RWPE1 (cell line): ENCODE measurements at regions not wholly inside any gene's neighbourhood (a gene's known extent, or its start where the extent isn't known, plus 50 kb on each side); places are given as distances from the start of the nearest gene placed in this dataset.

Experiments
- CTCF ChIA-PET: fragments of 350-600 bp; sonication (Branson Sonifier 250); formaldehyde crosslinking; extraction: SDS; loops from one replicate; lab custom pipeline; 2021; lab: Yijun Ruan, JAX
- POLR2A ChIA-PET: fragments of 400-600 bp; formaldehyde crosslinking; extraction: SDS; loops from one replicate; lab custom pipeline; 2020; ENCODE audit warnings: antibody characterized with exemption; ENCODE audit not compliant: low non-redundant PET; lab: Yijun Ruan, JAX
- DNase-seq: peaks from one replicate; pipeline ENCODE4 v3.0.0; 2012; ENCODE audit warnings: low spot score
- H3K27ac ChIP-seq: fragments of 450-650 bp; 2 replicates; pipeline ENCODE4 v1.5.1; 2017
- TF ChIP-seq, protein P1 (sequence below): fragments of 450-650 bp; conservative IDR thresholded peaks from 2 replicates; pipeline ENCODE4 v1.5.1; 2017; ENCODE audit warnings: low read depth, mild to moderate bottlenecking

- no peak overlapping the region for H3K27ac ChIP-seq
- peak; percentile 4 for DNase-seq
- ChIA-PET POLR2A (no interaction called here), CTCF (interaction anchor here (0.8 kb wide), 1 partner anchor 108 kb away, joined by 3 read pairs; no protein-coding TSS in a partner anchor)
- TF ChIP-seq, protein P1, sequence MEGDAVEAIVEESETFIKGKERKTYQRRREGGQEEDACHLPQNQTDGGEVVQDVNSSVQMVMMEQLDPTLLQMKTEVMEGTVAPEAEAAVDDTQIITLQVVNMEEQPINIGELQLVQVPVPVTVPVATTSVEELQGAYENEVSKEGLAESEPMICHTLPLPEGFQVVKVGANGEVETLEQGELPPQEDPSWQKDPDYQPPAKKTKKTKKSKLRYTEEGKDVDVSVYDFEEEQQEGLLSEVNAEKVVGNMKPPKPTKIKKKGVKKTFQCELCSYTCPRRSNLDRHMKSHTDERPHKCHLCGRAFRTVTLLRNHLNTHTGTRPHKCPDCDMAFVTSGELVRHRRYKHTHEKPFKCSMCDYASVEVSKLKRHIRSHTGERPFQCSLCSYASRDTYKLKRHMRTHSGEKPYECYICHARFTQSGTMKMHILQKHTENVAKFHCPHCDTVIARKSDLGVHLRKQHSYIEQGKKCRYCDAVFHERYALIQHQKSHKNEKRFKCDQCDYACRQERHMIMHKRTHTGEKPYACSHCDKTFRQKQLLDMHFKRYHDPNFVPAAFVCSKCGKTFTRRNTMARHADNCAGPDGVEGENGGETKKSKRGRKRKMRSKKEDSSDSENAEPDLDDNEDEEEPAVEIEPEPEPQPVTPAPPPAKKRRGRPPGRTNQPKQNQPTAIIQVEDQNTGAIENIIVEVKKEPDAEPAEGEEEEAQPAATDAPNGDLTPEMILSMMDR = no peak
Measured at GRCh38 chr21:20739421-20739820, 258.8 kb upstream of the NCAM2 start.

DNA sequence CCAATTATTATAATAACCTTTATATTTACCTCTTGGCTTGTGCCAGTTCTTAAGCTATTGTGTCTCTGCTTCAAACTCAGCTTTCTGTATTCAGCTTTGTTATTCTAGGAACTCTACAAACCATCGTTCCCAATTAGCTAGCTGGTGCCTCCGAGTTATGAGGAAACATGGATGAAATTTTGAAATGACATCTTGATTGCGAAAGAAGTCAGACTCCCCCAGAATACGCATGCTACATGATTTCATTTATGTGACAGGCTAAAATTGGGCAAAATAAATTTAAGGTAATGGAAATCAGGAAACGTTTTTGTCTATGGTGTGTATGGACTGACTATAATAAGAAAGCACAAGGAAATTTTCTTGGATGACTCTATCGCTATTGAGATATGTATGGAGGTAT is 256.8 kb upstream of the NCAM2 start:
- CTCF ChIA-PET = interaction anchor here (0.5 kb wide), 1 partner anchor 103 kb away, joined by 3 read pairs; no protein-coding TSS in a partner anchor
- TF ChIP-seq, protein P1 = no peak
- no peak overlapping the region for H3K27ac ChIP-seq
- no peak for DNase-seq
- POLR2A ChIA-PET = interaction anchor here (0.6 kb wide), 1 partner anchor 105 kb away, joined by 3 read pairs; no protein-coding TSS in a partner anchor

DNA sequence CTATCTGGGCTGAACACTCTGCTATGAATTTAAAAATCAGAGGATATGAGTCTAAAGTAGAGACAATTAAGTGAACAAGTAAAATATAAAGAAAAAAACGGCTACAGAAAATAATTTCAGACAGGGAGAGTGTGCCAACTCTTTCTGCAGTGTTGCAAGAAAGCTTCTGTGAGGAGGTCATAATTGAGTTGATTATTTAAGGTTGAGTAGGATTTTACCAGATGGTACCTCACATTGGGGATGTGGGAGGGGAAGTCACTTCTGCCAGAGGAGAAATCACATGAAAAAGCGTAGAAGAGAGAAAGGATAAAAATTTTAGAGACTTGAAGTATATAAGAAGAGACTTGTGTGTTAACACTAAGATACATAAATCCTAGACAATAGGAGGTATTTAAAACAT is 238.0 kb upstream of the NCAM2 start:
- no peak for DNase-seq
- H3K27ac ChIP-seq = no peak overlapping the region
- CTCF ChIA-PET = no interaction called here
- TF ChIP-seq, protein P1 = no peak
- POLR2A ChIA-PET = no interaction called here

DNA sequence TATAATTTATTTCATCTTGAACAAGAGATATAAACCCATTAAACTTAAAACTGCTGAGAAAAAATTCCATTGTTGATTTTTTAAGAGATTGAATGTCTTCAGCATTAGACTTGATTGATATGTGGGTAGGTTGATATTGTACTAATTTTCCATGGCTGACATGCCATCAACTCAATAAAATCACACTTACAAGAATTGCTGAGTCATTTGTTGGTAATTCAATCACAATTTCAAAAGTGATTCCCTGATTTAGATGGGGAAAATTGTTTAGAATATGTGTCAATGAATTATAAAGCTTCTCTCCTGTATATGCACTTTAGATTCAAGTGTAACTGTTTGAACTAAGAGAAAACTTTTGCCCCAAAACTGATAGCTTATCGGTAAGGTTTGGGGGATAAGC is 223.5 kb upstream of the NCAM2 start:
- no peak for DNase-seq
- ChIA-PET CTCF (interaction anchor here (0.6 kb wide), 1 partner anchor 513 kb away, joined by 4 read pairs; no protein-coding TSS in a partner anchor), POLR2A (no interaction called here)
- TF ChIP-seq, protein P1 = no peak
- H3K27ac ChIP-seq = no peak overlapping the region

- ChIA-PET CTCF (no interaction called here), POLR2A (no interaction called here)
- H3K27ac ChIP-seq = no peak overlapping the region
- DNase-seq = no peak
- TF ChIP-seq, protein P1 = no peak
Measured at GRCh38 chr21:20779321-20779720, 218.9 kb upstream of the NCAM2 start.

- ChIA-PET CTCF (interaction anchor here (0.6 kb wide), 1 partner anchor 744 kb away, joined by 3 read pairs; no protein-coding TSS in a partner anchor), POLR2A (no interaction called here)
- no peak overlapping the region for H3K27ac ChIP-seq
- TF ChIP-seq, protein P1 = no peak
- DNase-seq = no peak
Measured at GRCh38 chr21:20783611-20784010, 214.6 kb upstream of the NCAM2 start.
